GM23338 (cell line): ENCODE measurements at regions not wholly inside any gene's neighbourhood (a gene's known extent, or its start where the extent isn't known, plus 50 kb on each side); places are given as distances from the start of the nearest gene placed in this dataset.

Experiments
- ATAC-seq: fragments of 200-7000 bp; cut with Tn5 transposase; 3 replicates; pipeline ENCODE4 v1.9.1; 2020
- DNase-seq: peaks from one replicate; pipeline ENCODE4 v3.0.0-alpha.2; 2015; ENCODE audit warnings: low spot score
- H2AFZ ChIP-seq: fragments of 200-600 bp; sonication (generic); 2 replicates; pipeline ENCODE4 v1.8.0; 2016; ENCODE audit warnings: antibody characterized with exemption, mild to moderate bottlenecking, moderate library complexity
- H3F3A ChIP-seq: fragments of 200-600 bp; sonication (generic); replicated peaks from 2 replicates; pipeline ENCODE4 v1.8.0; 2017; ENCODE audit warnings: antibody characterized with exemption, mixed run types, low read depth
- H3K27ac ChIP-seq: fragments of 200-600 bp; sonication (generic); 2 replicates; pipeline ENCODE4 v1.6.1; 2016; ENCODE audit warnings: low read depth
- H3K27me3 ChIP-seq: fragments of 200-600 bp; sonication (generic); 2 replicates; pipeline ENCODE4 v1.8.0; 2016; ENCODE audit warnings: mild to moderate bottlenecking, mixed run types, moderate library complexity; ENCODE audit not compliant: insufficient read depth
- H3K36me3 ChIP-seq: fragments of 200-600 bp; sonication (generic); 2 replicates; pipeline ENCODE4 v1.8.0; 2016; ENCODE audit warnings: mild to moderate bottlenecking; ENCODE audit not compliant: insufficient read depth
- H3K4me1 ChIP-seq: fragments of 200-600 bp; sonication (generic); 2 replicates; pipeline ENCODE4 v1.8.0; 2016; ENCODE audit warnings: mild to moderate bottlenecking, moderate library complexity; ENCODE audit not compliant: insufficient read depth
- H3K4me2 ChIP-seq: fragments of 200-600 bp; sonication (generic); 2 replicates; pipeline ENCODE4 v1.7.1; 2017; ENCODE audit warnings: mixed run types
- H3K4me3 ChIP-seq: fragments of 200-600 bp; sonication (generic); 2 replicates; pipeline ENCODE4 v1.6.1; 2016; ENCODE audit warnings: mixed run types
- H3K79me2 ChIP-seq: fragments of 200-600 bp; sonication (generic); replicated peaks from 2 replicates; pipeline ENCODE4 v1.8.0; 2017; ENCODE audit warnings: mild to moderate bottlenecking; ENCODE audit not compliant: insufficient read depth
- H3K9me2 ChIP-seq: fragments of 200-600 bp; sonication (generic); 2 replicates; pipeline ENCODE4 v1.8.0; 2017; ENCODE audit not compliant: insufficient read depth
- H4K20me1 ChIP-seq: fragments of 200-600 bp; sonication (generic); replicated peaks from 2 replicates; pipeline ENCODE4 v1.8.0; 2017; ENCODE audit warnings: mild to moderate bottlenecking; ENCODE audit not compliant: insufficient read depth
- H3K27ac Mint-ChIP-seq: 2 replicates; pipeline ENCODE4 v1.8.0; 2020; ENCODE audit warnings: inconsistent platforms, mild to moderate bottlenecking, moderate library complexity, mixed read lengths
- H3K27me3 Mint-ChIP-seq: 3 replicates; pipeline ENCODE4 v1.8.0; 2022; ENCODE audit warnings: low read depth, mild to moderate bottlenecking, moderate library complexity, mixed read lengths, inconsistent platforms; ENCODE audit not compliant: insufficient read depth, poor library complexity
- H3K36me3 Mint-ChIP-seq: 3 replicates; pipeline ENCODE4 v1.8.0; 2021; ENCODE audit warnings: low read depth, mild to moderate bottlenecking, inconsistent platforms, moderate library complexity, mixed read lengths
- H3K4me1 Mint-ChIP-seq: 3 replicates; pipeline ENCODE4 v1.8.0; 2020; ENCODE audit warnings: mild to moderate bottlenecking, inconsistent platforms, mixed read lengths
- H3K4me3 Mint-ChIP-seq: 3 replicates; pipeline ENCODE4 v1.8.0; 2021; ENCODE audit warnings: moderate library complexity, mild to moderate bottlenecking, inconsistent platforms, mixed read lengths
- H3K9me3 Mint-ChIP-seq: 3 replicates; pipeline ENCODE4 v1.8.0; 2020; ENCODE audit warnings: moderate library complexity, mild to moderate bottlenecking, inconsistent platforms, mixed read lengths
- NANOG ChIP-seq: IDR thresholded peaks from 2 replicates; pipeline ENCODE4 v1.6.1; 2016; ENCODE audit warnings: antibody characterized with exemption, borderline replicate concordance
- POLR2AphosphoS5 ChIP-seq: IDR thresholded peaks from 2 replicates; pipeline ENCODE4 v1.6.1; 2016; ENCODE audit warnings: antibody characterized with exemption, low read depth
- STAT1 ChIP-seq: IDR thresholded peaks from one replicate; pipeline ENCODE4 v1.6.1; 2016; ENCODE audit warnings: antibody characterized with exemption; ENCODE audit not compliant: unreplicated experiment
- ZNF114 ChIP-seq: fragments of 250-450 bp; sonication (Bioruptor Pico); IDR thresholded peaks from 2 replicates; pipeline ENCODE4 v1.5.0; 2020; ENCODE audit warnings: mild to moderate bottlenecking, moderate library complexity
- ZNF462 ChIP-seq: fragments of 250-450 bp; sonication (Bioruptor Pico); IDR thresholded peaks from 2 replicates; pipeline ENCODE4 v1.5.0; 2020; ENCODE audit warnings: mild to moderate bottlenecking, moderate library complexity
- TF ChIP-seq, protein P1 (sequence below), 2 experiments: fragments of 200-600 bp in 1 of 2; sonication (generic) in 1 of 2; conservative IDR thresholded peaks; 2 replicates each; pipeline versions ENCODE4 v1.5.1 to v1.6.1; 2016 to 2017; ENCODE audit warnings: antibody characterized with exemption in 2 of 2, low read depth in 2 of 2, mild to moderate bottlenecking in 2 of 2, moderate library complexity in 1 of 2
- TF ChIP-seq, protein P2 (sequence below): IDR thresholded peaks from one replicate; pipeline ENCODE4 v1.6.1; 2018; ENCODE audit warnings: antibody characterized with exemption; ENCODE audit not compliant: unreplicated experiment

DNA sequence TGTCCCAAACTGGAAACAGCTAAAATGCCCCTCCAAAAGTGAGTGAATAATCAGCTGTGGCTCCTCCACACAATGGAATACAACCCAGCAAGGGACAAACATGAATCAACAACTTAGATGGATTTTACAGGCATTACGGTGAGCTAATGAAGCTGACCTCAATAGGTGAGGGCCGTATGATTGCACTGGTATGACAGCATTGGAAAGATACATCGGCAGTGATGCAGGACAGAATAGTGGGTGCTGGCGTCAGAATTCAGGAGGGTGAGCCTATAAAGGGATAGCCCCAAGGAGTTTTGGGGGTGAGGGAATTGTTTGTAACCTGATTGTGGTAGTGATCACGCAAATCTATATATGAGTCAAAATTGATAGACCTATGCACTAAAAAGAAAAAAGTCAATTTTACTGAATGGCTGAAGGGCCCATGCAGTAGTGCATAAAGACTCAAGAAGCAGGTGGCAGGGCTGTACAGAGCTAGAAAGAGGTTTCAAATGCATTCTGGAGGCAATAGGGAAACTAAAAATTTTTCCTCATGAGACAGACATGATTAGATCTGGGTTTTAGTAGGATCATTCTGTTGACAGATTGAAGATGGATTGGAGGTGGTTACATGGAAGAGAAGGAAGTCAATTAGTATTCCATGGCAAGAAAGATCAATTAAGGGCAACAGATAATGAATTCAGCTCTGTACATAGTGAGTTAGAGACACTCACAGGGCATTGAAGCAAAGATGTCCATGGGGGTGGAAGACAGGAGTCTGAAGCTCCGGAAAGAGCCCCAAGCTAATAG lies 90.8 kb downstream of the IRS2 start:
- no peak overlapping the region for H3K4me2 ChIP-seq
- Mint-ChIP-seq H3K36me3 (no peaks in the 10 kb centered on the region; the same call in 2 of the 3 replicates), H3K4me1 (peaks cover 6% of the 10 kb centered on the region; the same call in 2 of the 3 replicates), H3K27me3 (no peaks in the 10 kb centered on the region), H3K4me3 (no peak overlapping the region), H3K27ac (no peak overlapping the region), H3K9me3 (no peaks in the 10 kb centered on the region)
- H3K27me3 ChIP-seq = no peaks in the 10 kb centered on the region
- no peaks in the 10 kb centered on the region for H3F3A ChIP-seq
- ATAC-seq = no peak
- no peaks in the 10 kb centered on the region for H3K9me2 ChIP-seq
- H3K79me2 ChIP-seq = no peaks in the 10 kb centered on the region
- DNase-seq = no peak
- no peak overlapping the region for H3K27ac ChIP-seq
- H3K36me3 ChIP-seq = no peaks in the 10 kb centered on the region
- TF ChIP-seq, protein P1, sequence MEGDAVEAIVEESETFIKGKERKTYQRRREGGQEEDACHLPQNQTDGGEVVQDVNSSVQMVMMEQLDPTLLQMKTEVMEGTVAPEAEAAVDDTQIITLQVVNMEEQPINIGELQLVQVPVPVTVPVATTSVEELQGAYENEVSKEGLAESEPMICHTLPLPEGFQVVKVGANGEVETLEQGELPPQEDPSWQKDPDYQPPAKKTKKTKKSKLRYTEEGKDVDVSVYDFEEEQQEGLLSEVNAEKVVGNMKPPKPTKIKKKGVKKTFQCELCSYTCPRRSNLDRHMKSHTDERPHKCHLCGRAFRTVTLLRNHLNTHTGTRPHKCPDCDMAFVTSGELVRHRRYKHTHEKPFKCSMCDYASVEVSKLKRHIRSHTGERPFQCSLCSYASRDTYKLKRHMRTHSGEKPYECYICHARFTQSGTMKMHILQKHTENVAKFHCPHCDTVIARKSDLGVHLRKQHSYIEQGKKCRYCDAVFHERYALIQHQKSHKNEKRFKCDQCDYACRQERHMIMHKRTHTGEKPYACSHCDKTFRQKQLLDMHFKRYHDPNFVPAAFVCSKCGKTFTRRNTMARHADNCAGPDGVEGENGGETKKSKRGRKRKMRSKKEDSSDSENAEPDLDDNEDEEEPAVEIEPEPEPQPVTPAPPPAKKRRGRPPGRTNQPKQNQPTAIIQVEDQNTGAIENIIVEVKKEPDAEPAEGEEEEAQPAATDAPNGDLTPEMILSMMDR (conservative IDR thresholded peaks at IDR 0.05; ENCODE audit: low read depth in 2 of 2) = no peak
- no peak for TF ChIP-seq ZNF462
- TF ChIP-seq, protein P2, sequence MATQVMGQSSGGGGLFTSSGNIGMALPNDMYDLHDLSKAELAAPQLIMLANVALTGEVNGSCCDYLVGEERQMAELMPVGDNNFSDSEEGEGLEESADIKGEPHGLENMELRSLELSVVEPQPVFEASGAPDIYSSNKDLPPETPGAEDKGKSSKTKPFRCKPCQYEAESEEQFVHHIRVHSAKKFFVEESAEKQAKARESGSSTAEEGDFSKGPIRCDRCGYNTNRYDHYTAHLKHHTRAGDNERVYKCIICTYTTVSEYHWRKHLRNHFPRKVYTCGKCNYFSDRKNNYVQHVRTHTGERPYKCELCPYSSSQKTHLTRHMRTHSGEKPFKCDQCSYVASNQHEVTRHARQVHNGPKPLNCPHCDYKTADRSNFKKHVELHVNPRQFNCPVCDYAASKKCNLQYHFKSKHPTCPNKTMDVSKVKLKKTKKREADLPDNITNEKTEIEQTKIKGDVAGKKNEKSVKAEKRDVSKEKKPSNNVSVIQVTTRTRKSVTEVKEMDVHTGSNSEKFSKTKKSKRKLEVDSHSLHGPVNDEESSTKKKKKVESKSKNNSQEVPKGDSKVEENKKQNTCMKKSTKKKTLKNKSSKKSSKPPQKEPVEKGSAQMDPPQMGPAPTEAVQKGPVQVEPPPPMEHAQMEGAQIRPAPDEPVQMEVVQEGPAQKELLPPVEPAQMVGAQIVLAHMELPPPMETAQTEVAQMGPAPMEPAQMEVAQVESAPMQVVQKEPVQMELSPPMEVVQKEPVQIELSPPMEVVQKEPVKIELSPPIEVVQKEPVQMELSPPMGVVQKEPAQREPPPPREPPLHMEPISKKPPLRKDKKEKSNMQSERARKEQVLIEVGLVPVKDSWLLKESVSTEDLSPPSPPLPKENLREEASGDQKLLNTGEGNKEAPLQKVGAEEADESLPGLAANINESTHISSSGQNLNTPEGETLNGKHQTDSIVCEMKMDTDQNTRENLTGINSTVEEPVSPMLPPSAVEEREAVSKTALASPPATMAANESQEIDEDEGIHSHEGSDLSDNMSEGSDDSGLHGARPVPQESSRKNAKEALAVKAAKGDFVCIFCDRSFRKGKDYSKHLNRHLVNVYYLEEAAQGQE = no peak
- no peak for TF ChIP-seq NANOG
- TF ChIP-seq ZNF114 (CRISPR knock-in tag) = no peak
- TF ChIP-seq POLR2AphosphoS5 = no peak
- no peak for TF ChIP-seq STAT1
- no peaks in the 10 kb centered on the region for H4K20me1 ChIP-seq
- H2AFZ ChIP-seq = no peak overlapping the region
- H3K4me3 ChIP-seq = no peak overlapping the region
- H3K4me1 ChIP-seq = no peaks in the 10 kb centered on the region
